WTC11 (cell line): ENCODE measurements at regions not wholly inside any gene's neighbourhood (a gene's known extent, or its start where the extent isn't known, plus 50 kb on each side); places are given as distances from the start of the nearest gene placed in this dataset.

Source experiments
- CTCF ChIP-seq: fragments of 200-600 bp; IDR thresholded peaks from 2 replicates; pipeline ENCODE4 v1.8.0; 2022; ENCODE audit warnings: antibody characterized with exemption
- MAX ChIP-seq: sonication (generic); formaldehyde crosslinking; IDR thresholded peaks from 2 replicates; pipeline ENCODE4 v1.8.0; 2022; ENCODE audit warnings: mild to moderate bottlenecking, missing genetic modification reagents
- NFYB ChIP-seq: sonication (generic); formaldehyde crosslinking; conservative IDR thresholded peaks from 2 replicates; pipeline ENCODE4 v1.8.0; 2022; ENCODE audit warnings: low read depth, missing genetic modification reagents
- NR1H2 ChIP-seq: sonication (generic); formaldehyde crosslinking; IDR thresholded peaks from 2 replicates; pipeline ENCODE4 v1.9.0; 2021; ENCODE audit warnings: mild to moderate bottlenecking, moderate library complexity, missing genetic modification reagents
- TCF7 ChIP-seq: sonication (generic); formaldehyde crosslinking; IDR thresholded peaks from 2 replicates; pipeline ENCODE4 v1.8.0; 2022; ENCODE audit warnings: mild to moderate bottlenecking, low read depth, missing genetic modification reagents, moderate library complexity
- ZNF138 ChIP-seq: sonication (generic); formaldehyde crosslinking; conservative IDR thresholded peaks from 2 replicates; pipeline ENCODE4 v1.8.1; 2022; ENCODE audit warnings: mild to moderate bottlenecking, moderate library complexity, missing genetic modification reagents

- no peak for TF ChIP-seq CTCF
- TF ChIP-seq TCF7 (CRISPR knock-in tag), result no peak
- no peak for TF ChIP-seq NFYB (CRISPR knock-in tag)
- TF ChIP-seq NR1H2 (CRISPR knock-in tag), result no peak
- TF ChIP-seq MAX, result no peak
- TF ChIP-seq ZNF138 (CRISPR knock-in tag), result no peak
These were observed 102.2 kb upstream of the GPR26 start for GRCh38 chr10:123563994-123564393.
